ENCODE measurements at regions not wholly inside any gene's neighbourhood (a gene's known extent, or its start where the extent isn't known, plus 50 kb on each side); places are given as distances from the start of the nearest gene placed in this dataset.

DNA sequence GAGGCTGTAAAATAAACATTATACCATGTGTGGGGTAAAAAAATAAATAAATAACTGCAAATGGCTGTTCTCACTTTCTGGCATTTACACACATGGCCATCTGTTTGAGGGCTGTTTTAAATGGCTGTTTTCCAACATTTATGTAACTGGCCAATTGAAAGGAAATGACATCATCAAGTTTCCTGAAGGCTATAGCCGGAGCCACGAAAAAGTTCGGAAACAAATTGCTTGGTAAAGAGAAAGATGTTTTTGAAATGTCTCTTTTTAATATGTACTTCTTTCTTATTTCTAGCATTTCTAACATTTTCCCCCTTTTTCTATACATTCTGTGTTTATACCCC lies 95.4 kb upstream of the DAB2 start:
- Histone ChIP-seq H3K27me3 (ENCODE audit: control insufficient read depth, insufficient read depth, low read length, poor library complexity, severe bottlenecking) (no peaks in the 10 kb centered on the region), H3K27ac (ENCODE audit: insufficient read depth, low read depth, low read length, poor library complexity, severe bottlenecking) (no peak overlapping the region), H3K36me3 (ENCODE audit: control insufficient read depth, insufficient read depth, low read length) (no peaks in the 10 kb centered on the region), H3K4me3 (ENCODE audit: insufficient read depth, low read depth, low read length) (no peak overlapping the region), H3K4me1 (ENCODE audit: control insufficient read depth, insufficient read depth, low read length) (no peaks in the 10 kb centered on the region), H3K9me3 (ENCODE audit: control insufficient read depth, low read length) (no peaks in the 10 kb centered on the region)
- 80 to 94% methylated on average over 1 to 3 of the region's 3 CpGs for WGBS, 2 experiments

GRCh38 chr5:39519566-39520231 lies 94.9 kb upstream of the DAB2 start:
- Histone ChIP-seq H3K36me3 (ENCODE audit: control insufficient read depth, insufficient read depth, low read length) (no peaks in the 10 kb centered on the region), H3K9me3 (ENCODE audit: control insufficient read depth, low read length) (no peaks in the 10 kb centered on the region), H3K4me3 (ENCODE audit: insufficient read depth, low read depth, low read length) (no peak overlapping the region), H3K4me1 (ENCODE audit: control insufficient read depth, insufficient read depth, low read length) (no peaks in the 10 kb centered on the region), H3K27me3 (ENCODE audit: control insufficient read depth, insufficient read depth, low read length, poor library complexity, severe bottlenecking) (no peaks in the 10 kb centered on the region), H3K27ac (ENCODE audit: insufficient read depth, low read depth, low read length, poor library complexity, severe bottlenecking) (no peak overlapping the region)
- WGBS, 2 experiments: 90% methylated on average over 2 of the region's 3 CpGs; no CpG with 5 or more reads in 1 of the 2 experiments

GRCh38 chr5:39519079-39519478 lies 94.3 kb upstream of the DAB2 start:
- Histone ChIP-seq H3K27ac (ENCODE audit: insufficient read depth, low read depth, low read length, poor library complexity, severe bottlenecking) (no peak overlapping the region), H3K4me3 (ENCODE audit: insufficient read depth, low read depth, low read length) (no peak overlapping the region), H3K9me3 (ENCODE audit: control insufficient read depth, low read length) (no peaks in the 10 kb centered on the region), H3K4me1 (ENCODE audit: control insufficient read depth, insufficient read depth, low read length) (no peaks in the 10 kb centered on the region), H3K27me3 (ENCODE audit: control insufficient read depth, insufficient read depth, low read length, poor library complexity, severe bottlenecking) (no peaks in the 10 kb centered on the region), H3K36me3 (ENCODE audit: control insufficient read depth, insufficient read depth, low read length) (no peaks in the 10 kb centered on the region)

DNA sequence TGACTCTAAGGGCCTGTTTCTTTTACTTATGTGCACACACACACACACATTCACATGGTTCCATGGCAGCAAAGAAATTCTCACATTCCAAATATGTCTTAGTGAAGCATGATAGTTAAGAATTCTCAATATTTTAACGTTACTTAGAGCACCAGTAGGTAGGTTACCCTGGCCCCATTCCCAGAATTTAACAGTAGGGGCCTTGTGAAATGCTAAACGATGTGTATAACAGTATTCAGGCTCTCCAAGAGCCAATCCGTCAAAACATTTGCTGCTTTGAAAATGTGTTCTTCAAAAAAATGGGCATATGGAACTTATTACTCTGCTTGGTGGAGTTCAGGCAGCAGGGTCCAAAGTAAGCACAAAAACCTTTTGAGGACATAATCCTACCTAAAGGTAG lies 93.7 kb upstream of the DAB2 start:
- 23 to 33% methylated on average over 3 of the region's 3 CpGs for WGBS, 2 experiments
- no peaks in the 10 kb centered on the region for H3K4me1 ChIP-seq (ENCODE audit: control insufficient read depth, insufficient read depth, low read length)
- no peaks in the 10 kb centered on the region for H3K27me3 ChIP-seq (ENCODE audit: control insufficient read depth, insufficient read depth, low read length, poor library complexity, severe bottlenecking)
- no peak overlapping the region for H3K4me3 ChIP-seq (ENCODE audit: insufficient read depth, low read depth, low read length)
- no peaks in the 10 kb centered on the region for H3K9me3 ChIP-seq (ENCODE audit: control insufficient read depth, low read length)
- H3K36me3 ChIP-seq (ENCODE audit: control insufficient read depth, insufficient read depth, low read length): no peaks in the 10 kb centered on the region
- H3K27ac ChIP-seq (ENCODE audit: insufficient read depth, low read depth, low read length, poor library complexity, severe bottlenecking): no peak overlapping the region

DNA sequence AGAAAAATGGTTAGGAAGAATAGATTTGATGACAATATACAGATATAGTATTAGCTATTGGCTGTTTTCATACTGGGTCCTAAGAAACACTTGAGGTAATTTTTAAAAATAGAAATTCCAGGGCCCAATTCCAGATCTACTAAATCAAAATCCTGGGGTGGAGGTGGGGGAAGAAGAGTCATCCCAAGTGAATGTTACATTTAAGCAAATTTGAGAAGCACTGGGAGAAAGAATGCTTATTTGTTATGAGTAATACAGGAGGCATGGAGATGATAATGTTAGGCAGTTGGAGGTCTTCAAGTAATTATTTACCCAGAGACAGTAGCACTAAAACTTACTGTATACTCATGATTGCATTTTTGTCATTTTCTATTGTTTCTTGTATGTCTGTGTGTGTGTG lies 93.0 kb upstream of the DAB2 start:
- no peaks in the 10 kb centered on the region for H3K36me3 ChIP-seq (ENCODE audit: control insufficient read depth, insufficient read depth, low read length)
- H3K4me3 ChIP-seq (ENCODE audit: insufficient read depth, low read depth, low read length): no peak overlapping the region

DNA sequence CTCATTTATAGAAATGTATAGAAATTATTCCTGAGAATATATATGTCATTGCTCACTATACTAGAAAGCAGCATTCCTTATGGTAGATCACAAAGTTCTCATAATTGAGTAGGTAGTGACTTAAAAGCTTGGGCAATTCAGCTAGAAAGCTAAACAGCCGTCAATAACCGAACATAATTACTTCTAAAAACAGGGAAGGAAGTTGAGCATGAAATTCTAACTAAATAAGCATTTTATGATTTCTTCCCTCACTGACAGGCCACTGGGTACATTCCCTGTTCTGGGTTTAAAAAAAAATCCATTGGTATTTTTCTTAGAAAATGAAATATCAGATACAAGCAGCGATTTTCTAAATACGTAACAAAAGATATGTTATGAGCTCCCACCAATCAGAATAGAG lies 91.1 kb upstream of the DAB2 start:
- Histone ChIP-seq H3K4me3 (ENCODE audit: insufficient read depth, low read depth, low read length) (no peak overlapping the region), H3K36me3 (ENCODE audit: control insufficient read depth, insufficient read depth, low read length) (no peaks in the 10 kb centered on the region), H3K27ac (ENCODE audit: insufficient read depth, low read depth, low read length, poor library complexity, severe bottlenecking) (no peak overlapping the region), H3K4me1 (ENCODE audit: control insufficient read depth, insufficient read depth, low read length) (no peaks in the 10 kb centered on the region), H3K9me3 (ENCODE audit: control insufficient read depth, low read length) (no peaks in the 10 kb centered on the region), H3K27me3 (ENCODE audit: control insufficient read depth, insufficient read depth, low read length, poor library complexity, severe bottlenecking) (no peaks in the 10 kb centered on the region)
- WGBS, 2 experiments: 94 to 97% methylated on average over 4 of the region's 4 CpGs

More for the DNA sequence above, 93.0 kb upstream of the DAB2 start:
- Histone ChIP-seq H3K27me3 (ENCODE audit: control insufficient read depth, insufficient read depth, low read length, poor library complexity, severe bottlenecking) (no peaks in the 10 kb centered on the region), H3K4me1 (ENCODE audit: control insufficient read depth, insufficient read depth, low read length) (no peaks in the 10 kb centered on the region), H3K9me3 (ENCODE audit: control insufficient read depth, low read length) (no peaks in the 10 kb centered on the region), H3K27ac (ENCODE audit: insufficient read depth, low read depth, low read length, poor library complexity, severe bottlenecking) (no peak overlapping the region)

GRCh38 chr5:39513236-39513635 lies 88.5 kb upstream of the DAB2 start:
- Histone ChIP-seq H3K27ac (ENCODE audit: insufficient read depth, low read depth, low read length, poor library complexity, severe bottlenecking) (no peak overlapping the region), H3K36me3 (ENCODE audit: control insufficient read depth, insufficient read depth, low read length) (no peaks in the 10 kb centered on the region), H3K4me3 (ENCODE audit: insufficient read depth, low read depth, low read length) (no peak overlapping the region), H3K4me1 (ENCODE audit: control insufficient read depth, insufficient read depth, low read length) (no peaks in the 10 kb centered on the region), H3K27me3 (ENCODE audit: control insufficient read depth, insufficient read depth, low read length, poor library complexity, severe bottlenecking) (no peaks in the 10 kb centered on the region), H3K9me3 (ENCODE audit: control insufficient read depth, low read length) (no peaks in the 10 kb centered on the region)
- 94 to 96% methylated on average over 1 of the region's 1 CpG for WGBS, 2 experiments

DNA sequence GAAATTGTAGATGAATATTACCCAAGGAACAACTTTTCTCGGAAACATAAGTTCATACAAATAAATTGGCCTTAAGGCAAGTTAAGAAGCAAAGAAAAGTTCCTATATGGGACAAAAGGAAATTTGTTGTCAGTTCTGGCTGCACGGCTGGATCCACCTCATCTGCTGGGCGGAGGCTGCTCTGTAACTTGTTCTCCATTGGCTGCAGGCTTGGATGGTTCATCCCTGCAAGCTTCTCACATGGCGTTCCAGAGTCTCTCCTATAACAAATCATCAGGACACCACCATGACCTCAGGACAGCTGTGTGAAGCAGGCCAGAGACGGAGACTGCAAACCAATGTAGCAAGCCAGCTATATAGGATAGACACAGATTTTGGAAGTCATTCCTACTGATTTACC lies 81.4 kb upstream of the DAB2 start:
- H3K4me3 ChIP-seq (ENCODE audit: insufficient read depth, low read depth, low read length): no peak overlapping the region
- no peaks in the 10 kb centered on the region for H3K4me1 ChIP-seq (ENCODE audit: control insufficient read depth, insufficient read depth, low read length)
- H3K27ac ChIP-seq (ENCODE audit: insufficient read depth, low read depth, low read length, poor library complexity, severe bottlenecking): no peak overlapping the region
- no peaks in the 10 kb centered on the region for H3K36me3 ChIP-seq (ENCODE audit: control insufficient read depth, insufficient read depth, low read length)
- H3K9me3 ChIP-seq (ENCODE audit: control insufficient read depth, low read length): no peaks in the 10 kb centered on the region
- no peaks in the 10 kb centered on the region for H3K27me3 ChIP-seq (ENCODE audit: control insufficient read depth, insufficient read depth, low read length, poor library complexity, severe bottlenecking)
- WGBS, 2 experiments: 91 to 93% methylated on average over 5 of the region's 5 CpGs

GRCh38 chr5:39505791-39506190 lies 81.0 kb upstream of the DAB2 start:
- Histone ChIP-seq H3K27ac (ENCODE audit: insufficient read depth, low read depth, low read length, poor library complexity, severe bottlenecking) (no peak overlapping the region), H3K9me3 (ENCODE audit: control insufficient read depth, low read length) (no peaks in the 10 kb centered on the region), H3K27me3 (ENCODE audit: control insufficient read depth, insufficient read depth, low read length, poor library complexity, severe bottlenecking) (no peaks in the 10 kb centered on the region), H3K36me3 (ENCODE audit: control insufficient read depth, insufficient read depth, low read length) (no peaks in the 10 kb centered on the region), H3K4me3 (ENCODE audit: insufficient read depth, low read depth, low read length) (no peak overlapping the region), H3K4me1 (ENCODE audit: control insufficient read depth, insufficient read depth, low read length) (no peaks in the 10 kb centered on the region)
- WGBS, 2 experiments: 89 to 91% methylated on average over 5 of the region's 5 CpGs

GRCh38 chr5:39505363-39505762 lies 80.6 kb upstream of the DAB2 start:
- H3K27me3 ChIP-seq (ENCODE audit: control insufficient read depth, insufficient read depth, low read length, poor library complexity, severe bottlenecking): no peaks in the 10 kb centered on the region
- H3K4me1 ChIP-seq (ENCODE audit: control insufficient read depth, insufficient read depth, low read length): no peaks in the 10 kb centered on the region
- no peaks in the 10 kb centered on the region for H3K9me3 ChIP-seq (ENCODE audit: control insufficient read depth, low read length)

DNA sequence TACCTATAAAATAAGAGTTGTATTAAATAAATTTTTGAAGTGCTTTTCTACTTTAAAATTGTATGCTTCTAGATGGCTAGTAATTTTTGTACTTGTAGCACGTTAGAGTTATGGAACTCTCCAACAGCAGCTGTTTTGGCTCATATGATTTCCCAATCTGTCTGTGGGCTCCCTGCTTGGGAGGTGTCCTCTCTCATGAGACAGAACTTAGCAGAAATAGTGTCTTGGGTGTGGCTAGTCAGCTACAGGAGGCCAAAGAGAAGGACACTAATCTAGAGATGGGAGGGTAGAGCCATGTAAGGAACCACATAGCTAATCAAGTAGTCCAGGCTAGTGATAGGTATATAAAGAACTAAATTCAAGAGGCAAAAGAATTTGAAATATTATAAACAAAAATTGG lies 78.4 kb upstream of the DAB2 start:
- Histone ChIP-seq H3K27me3 (ENCODE audit: control insufficient read depth, insufficient read depth, low read length, poor library complexity, severe bottlenecking) (no peaks in the 10 kb centered on the region), H3K27ac (ENCODE audit: insufficient read depth, low read depth, low read length, poor library complexity, severe bottlenecking) (no peak overlapping the region), H3K9me3 (ENCODE audit: control insufficient read depth, low read length) (no peaks in the 10 kb centered on the region), H3K4me1 (ENCODE audit: control insufficient read depth, insufficient read depth, low read length) (no peaks in the 10 kb centered on the region), H3K4me3 (ENCODE audit: insufficient read depth, low read depth, low read length) (no peak overlapping the region), H3K36me3 (ENCODE audit: control insufficient read depth, insufficient read depth, low read length) (no peaks in the 10 kb centered on the region)
- 93 to 94% methylated on average over 1 of the region's 1 CpG for WGBS, 2 experiments

More at GRCh38 chr5:39505363-39505762, 80.6 kb upstream of the DAB2 start:
- Histone ChIP-seq H3K4me3 (ENCODE audit: insufficient read depth, low read depth, low read length) (no peak overlapping the region), H3K36me3 (ENCODE audit: control insufficient read depth, insufficient read depth, low read length) (no peaks in the 10 kb centered on the region), H3K27ac (ENCODE audit: insufficient read depth, low read depth, low read length, poor library complexity, severe bottlenecking) (no peak overlapping the region)

All from ectodermal cell (in vitro differentiated cells).